Tibial nerve (tissue), 4 donors: ENCODE measurements at regions not wholly inside any gene's neighbourhood (a gene's known extent, or its start where the extent isn't known, plus 50 kb on each side); places are given as distances from the start of the nearest gene placed in this dataset.

Experiments
- DNase-seq, 2 donors: peaks; one replicate each; pipeline ENCODE4 v3.0.0-alpha.2; 2019; ENCODE audit warnings: low spot score in 2 of 2
- H3K27ac ChIP-seq, 4 donors: fragments of 200-600 bp; sonication (generic) in 3 of 4; one replicate each; pipeline ENCODE4 v1.5.1; 2017 to 2019; ENCODE audit warnings: mild to moderate bottlenecking in 1 of 4
- H3K27me3 ChIP-seq, 2 donors: fragments of 200-600 bp; sonication (generic) in 1 of 2; one replicate each; pipeline versions ENCODE4 v1.5.1 to v1.6.0; 2017 to 2019
- H3K36me3 ChIP-seq, 3 donors: fragments of 200-600 bp; sonication (generic); one replicate each; pipeline ENCODE4 v1.5.1; 2018 to 2019
- H3K4me1 ChIP-seq, 4 donors: fragments of 200-600 bp; sonication (generic) in 3 of 4; one replicate each; pipeline ENCODE4 v1.5.1; 2017 to 2019
- H3K4me3 ChIP-seq, 4 donors: fragments of 200-600 bp; sonication (generic) in 3 of 4; one replicate each; pipeline ENCODE4 v1.5.1; 2017 to 2019; ENCODE audit warnings: mild to moderate bottlenecking in 1 of 4, moderate library complexity in 1 of 4
- H3K9me3 ChIP-seq, 4 donors: fragments of 200-600 bp; sonication (generic) in 3 of 4; one replicate each; pipeline ENCODE4 v1.5.1; 2017 to 2019
- CTCF ChIP-seq, 5 experiments: fragments of 200-600 bp in 3 of 5; fragments of 450-650 bp in 2 of 5; sonication (generic) in 3 of 5; IDR thresholded peaks; one replicate each; pipeline ENCODE4 v1.5.1; 2016 to 2019; ENCODE audit warnings: antibody characterized with exemption in 5 of 5, mild to moderate bottlenecking in 3 of 5, moderate library complexity in 2 of 5
- EP300 ChIP-seq, 2 donors: sonication (generic); formaldehyde crosslinking; IDR thresholded peaks; one replicate each; pipeline ENCODE4 v1.6.1; 2017; ENCODE audit warnings: antibody characterized with exemption in 2 of 2, mild to moderate bottlenecking in 1 of 2
- POLR2A ChIP-seq, 2 donors: fragments of 450-650 bp; IDR thresholded peaks; one replicate each; pipeline ENCODE4 v1.6.1; 2017; ENCODE audit warnings: antibody characterized with exemption in 2 of 2, mild to moderate bottlenecking in 2 of 2, moderate library complexity in 2 of 2
- WGBS, 2 donors: methylation state at CpG; one replicate each; pipeline ENCODE4 v1.1.5; 2018; 5-methylcytosine and 5-hydroxymethylcytosine counted together

- WGBS, 2 donors: 88 to 90% methylated on average over 1 of the region's 1 CpG
- H3K9me3 ChIP-seq: peaks cover 0 to 1% (median under 1%) of the 10 kb centered on the region in 4 donors
- no peak overlapping the region for H3K27ac ChIP-seq
- no peaks in the 10 kb centered on the region for H3K36me3 ChIP-seq
- no peaks in the 10 kb centered on the region for H3K27me3 ChIP-seq
- TF ChIP-seq EP300 (IDR thresholded peaks at IDR 0.05): no peak
- no peak for TF ChIP-seq POLR2A (IDR thresholded peaks at IDR 0.05)
- no peak for TF ChIP-seq CTCF (IDR thresholded peaks at IDR 0.05)
- DNase-seq: no peak
- no peaks in the 10 kb centered on the region for H3K4me1 ChIP-seq
- H3K4me3 ChIP-seq: no peak overlapping the region
These were observed 136.1 kb upstream of the WDFY3 start for GRCh38 chr4:85102606-85103005.

- no peaks in the 10 kb centered on the region for H3K9me3 ChIP-seq
- H3K27ac ChIP-seq: no peak overlapping the region
- DNase-seq: no peak
- no peaks in the 10 kb centered on the region for H3K36me3 ChIP-seq
- no peaks in the 10 kb centered on the region for H3K4me1 ChIP-seq
- H3K27me3 ChIP-seq: no peaks in the 10 kb centered on the region
- H3K4me3 ChIP-seq: no peak overlapping the region
- TF ChIP-seq CTCF (IDR thresholded peaks at IDR 0.05): no peak
- no peak for TF ChIP-seq EP300 (IDR thresholded peaks at IDR 0.05)
- no peak for TF ChIP-seq POLR2A (IDR thresholded peaks at IDR 0.05)
These were observed 139.7 kb upstream of the WDFY3 start for GRCh38 chr4:85106166-85106565.

- H3K4me3 ChIP-seq: no peak overlapping the region
- no peak overlapping the region for H3K27ac ChIP-seq
- DNase-seq: no peak
- H3K36me3 ChIP-seq: no peaks in the 10 kb centered on the region
- WGBS, 2 donors: 91 to 92% methylated on average over 5 of the region's 5 CpGs
- TF ChIP-seq EP300 (IDR thresholded peaks at IDR 0.05) (no peak), CTCF (IDR thresholded peaks at IDR 0.05) (no peak), POLR2A (IDR thresholded peaks at IDR 0.05) (no peak)
- H3K9me3 ChIP-seq: no peaks in the 10 kb centered on the region
- H3K27me3 ChIP-seq: no peaks in the 10 kb centered on the region
- no peaks in the 10 kb centered on the region for H3K4me1 ChIP-seq
These were observed 140.4 kb upstream of the WDFY3 start for GRCh38 chr4:85106805-85107336.

GRCh38 chr4:85107553-85107952 is 141.1 kb upstream of the WDFY3 start:
- TF ChIP-seq POLR2A (IDR thresholded peaks at IDR 0.05) (no peak), CTCF (IDR thresholded peaks at IDR 0.05) (no peak), EP300 (IDR thresholded peaks at IDR 0.05) (no peak)
- 57 to 66% methylated on average over 5 of the region's 5 CpGs for WGBS, 2 donors
- Histone ChIP-seq H3K4me1 (no peaks in the 10 kb centered on the region), H3K27ac (no peak overlapping the region), H3K4me3 (no peak overlapping the region), H3K27me3 (no peaks in the 10 kb centered on the region), H3K36me3 (no peaks in the 10 kb centered on the region), H3K9me3 (no peaks in the 10 kb centered on the region)
- DNase-seq: no peak

GRCh38 chr4:85113706-85114105 is 147.2 kb upstream of the WDFY3 start:
- TF ChIP-seq POLR2A (IDR thresholded peaks at IDR 0.05): no peak
- no peak for TF ChIP-seq CTCF (IDR thresholded peaks at IDR 0.05)
- no peak for TF ChIP-seq EP300 (IDR thresholded peaks at IDR 0.05)

More at GRCh38 chr4:85113706-85114105, 147.2 kb upstream of the WDFY3 start:
- Histone ChIP-seq H3K4me1 (no peaks in the 10 kb centered on the region), H3K27me3 (no peaks in the 10 kb centered on the region), H3K27ac (no peak overlapping the region), H3K36me3 (no peaks in the 10 kb centered on the region), H3K9me3 (no peaks in the 10 kb centered on the region), H3K4me3 (no peak overlapping the region)
- WGBS, 2 donors: 87 to 90% methylated on average over 3 of the region's 3 CpGs
- DNase-seq: no peak
